Caco-2 (cell line): ENCODE measurements at regions not wholly inside any gene's neighbourhood (a gene's known extent, or its start where the extent isn't known, plus 50 kb on each side); places are given as distances from the start of the nearest gene placed in this dataset.

ENCODE experiments used
- BruUV-seq: library from RNA; stranded (reverse); fragments of 400-500 nt; replicated peaks from 2 replicates; lab custom pipeline; 2021; lab: Mats Ljungman, UMichigan
- CTCF ChIA-PET: fragments of 300-600 bp; sonication (Branson Sonifier 250); formaldehyde crosslinking; loops from one replicate; lab custom pipeline; 2022; ENCODE audit warnings: antibody characterized with exemption; lab: Charles Lee
- POLR2A ChIA-PET: fragments of 300-600 bp; sonication (Branson Sonifier 250); formaldehyde crosslinking; loops from one replicate; lab custom pipeline; 2022; ENCODE audit warnings: antibody characterized with exemption; lab: Charles Lee
- DNase-seq, 2 experiments: peaks; one replicate each; pipeline versions ENCODE4 v3.0.0 to v3.0.0-alpha.2; 2020 to 2022
- H3K27me3 ChIP-seq: replicated peaks from 2 replicates; pipeline ENCODE4 v1.6.0; 2011; ENCODE audit warnings: low read length; ENCODE audit not compliant: control insufficient read depth, insufficient read depth
- H3K36me3 ChIP-seq: 2 replicates; pipeline ENCODE4 v1.5.1; 2011; ENCODE audit warnings: low read length; ENCODE audit not compliant: control insufficient read depth, insufficient read depth
- H3K4me1 ChIP-seq: fragments of 250-450 bp; sonication (Bioruptor Pico); 2 replicates; pipeline ENCODE4 v1.5.1; 2020; ENCODE audit warnings: mild to moderate bottlenecking
- H3K4me3 ChIP-seq: 2 replicates; pipeline ENCODE4 v1.5.1; 2011; ENCODE audit warnings: low read depth, mild to moderate bottlenecking, control low read depth, low read length
- H3K9me3 ChIP-seq: fragments of 250-450 bp; sonication (Bioruptor Pico); 2 replicates; pipeline ENCODE4 v1.5.1; 2020; ENCODE audit warnings: mild to moderate bottlenecking, moderate library complexity
- H3K27ac Mint-ChIP-seq: one replicate; pipeline ENCODE4 v1.8.0; 2022; ENCODE audit warnings: mixed read lengths; ENCODE audit not compliant: unreplicated experiment
- H3K27me3 Mint-ChIP-seq: one replicate; pipeline ENCODE4 v1.8.0; 2022; ENCODE audit warnings: mixed read lengths; ENCODE audit not compliant: insufficient read depth, unreplicated experiment
- H3K36me3 Mint-ChIP-seq: one replicate; pipeline ENCODE4 v1.8.0; 2022; ENCODE audit warnings: mild to moderate bottlenecking, mixed read lengths; ENCODE audit not compliant: insufficient read depth, unreplicated experiment
- H3K4me1 Mint-ChIP-seq: one replicate; pipeline ENCODE4 v1.8.0; 2022; ENCODE audit warnings: low read depth, mixed read lengths; ENCODE audit not compliant: unreplicated experiment
- H3K4me3 Mint-ChIP-seq: one replicate; pipeline ENCODE4 v1.8.0; 2022; ENCODE audit warnings: mild to moderate bottlenecking, moderate library complexity, mixed read lengths; ENCODE audit not compliant: unreplicated experiment
- H3K9me3 Mint-ChIP-seq: one replicate; pipeline ENCODE4 v1.8.0; 2022; ENCODE audit warnings: mixed read lengths; ENCODE audit not compliant: unreplicated experiment
- intact Hi-C: fragments of 100-400 bp; cut with micrococcal nuclease; formaldehyde crosslinking; loops from one replicate; pipeline ENCODE4 v1.10.0; 2022; ENCODE audit not compliant: unreplicated experiment
- TF ChIP-seq, protein P1 (sequence below), 2 experiments: fragments of 200-600 bp in 1 of 2; IDR thresholded peaks; 1 replicate in 1 of 2; 2 replicates in 1 of 2; pipeline versions ENCODE4 v1.5.1 to v1.8.0; 2011 to 2022; ENCODE audit warnings: antibody characterized with exemption in 1 of 2, control low read depth in 1 of 2, inconsistent platforms in 1 of 2, low read depth in 1 of 2, low read length in 1 of 2, mild to moderate bottlenecking in 1 of 2, moderate library complexity in 1 of 2; ENCODE audit not compliant: insufficient read depth in 1 of 2, severe bottlenecking in 1 of 2, unreplicated experiment in 1 of 2

DNA sequence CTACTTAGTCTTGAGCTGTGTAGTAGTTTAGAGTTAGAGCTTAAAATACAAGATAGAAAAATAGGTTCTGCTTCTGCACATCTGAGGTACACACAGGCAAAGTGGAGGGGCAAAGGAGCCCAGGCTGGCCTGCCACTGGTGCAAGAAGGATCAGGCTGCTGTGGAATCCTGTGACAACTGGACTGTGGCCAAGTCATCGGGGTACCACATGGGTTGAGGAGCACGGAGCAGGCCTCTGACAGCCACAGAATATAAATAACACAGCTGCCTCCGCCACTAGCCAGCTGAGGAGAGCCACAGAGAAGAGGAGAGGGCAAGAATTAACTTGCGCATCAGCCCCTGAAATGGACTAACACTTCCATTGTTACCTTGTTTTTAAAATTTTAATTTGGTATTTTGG, 206.0 kb upstream of the MARCKS start:
- Mint-ChIP-seq H3K9me3 (no peaks in the 10 kb centered on the region), H3K4me1 (peaks cover 35% of the 10 kb centered on the region), H3K27me3 (no peaks in the 10 kb centered on the region), H3K36me3 (no peaks in the 10 kb centered on the region), H3K4me3 (no peak overlapping the region), H3K27ac (peak overlapping the region; percentile 86)
- ChIA-PET POLR2A (no interaction called here), CTCF (no interaction called here)
- BruUV-seq = no TSS peak
- Histone ChIP-seq H3K4me3 (no peak overlapping the region), H3K27me3 (no peaks in the 10 kb centered on the region), H3K9me3 (no peaks in the 10 kb centered on the region), H3K4me1 (peaks cover 7% of the 10 kb centered on the region), H3K36me3 (no peaks in the 10 kb centered on the region)
- intact Hi-C loops = no loop called here
- DNase-seq = no peak
- TF ChIP-seq, protein P1, sequence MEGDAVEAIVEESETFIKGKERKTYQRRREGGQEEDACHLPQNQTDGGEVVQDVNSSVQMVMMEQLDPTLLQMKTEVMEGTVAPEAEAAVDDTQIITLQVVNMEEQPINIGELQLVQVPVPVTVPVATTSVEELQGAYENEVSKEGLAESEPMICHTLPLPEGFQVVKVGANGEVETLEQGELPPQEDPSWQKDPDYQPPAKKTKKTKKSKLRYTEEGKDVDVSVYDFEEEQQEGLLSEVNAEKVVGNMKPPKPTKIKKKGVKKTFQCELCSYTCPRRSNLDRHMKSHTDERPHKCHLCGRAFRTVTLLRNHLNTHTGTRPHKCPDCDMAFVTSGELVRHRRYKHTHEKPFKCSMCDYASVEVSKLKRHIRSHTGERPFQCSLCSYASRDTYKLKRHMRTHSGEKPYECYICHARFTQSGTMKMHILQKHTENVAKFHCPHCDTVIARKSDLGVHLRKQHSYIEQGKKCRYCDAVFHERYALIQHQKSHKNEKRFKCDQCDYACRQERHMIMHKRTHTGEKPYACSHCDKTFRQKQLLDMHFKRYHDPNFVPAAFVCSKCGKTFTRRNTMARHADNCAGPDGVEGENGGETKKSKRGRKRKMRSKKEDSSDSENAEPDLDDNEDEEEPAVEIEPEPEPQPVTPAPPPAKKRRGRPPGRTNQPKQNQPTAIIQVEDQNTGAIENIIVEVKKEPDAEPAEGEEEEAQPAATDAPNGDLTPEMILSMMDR (IDR thresholded peaks at IDR 0.05; ENCODE audit: insufficient read depth in 1 of 2, low read depth in 1 of 2, low read length in 1 of 2, severe bottlenecking in 1 of 2, unreplicated experiment in 1 of 2) = no peak

DNA sequence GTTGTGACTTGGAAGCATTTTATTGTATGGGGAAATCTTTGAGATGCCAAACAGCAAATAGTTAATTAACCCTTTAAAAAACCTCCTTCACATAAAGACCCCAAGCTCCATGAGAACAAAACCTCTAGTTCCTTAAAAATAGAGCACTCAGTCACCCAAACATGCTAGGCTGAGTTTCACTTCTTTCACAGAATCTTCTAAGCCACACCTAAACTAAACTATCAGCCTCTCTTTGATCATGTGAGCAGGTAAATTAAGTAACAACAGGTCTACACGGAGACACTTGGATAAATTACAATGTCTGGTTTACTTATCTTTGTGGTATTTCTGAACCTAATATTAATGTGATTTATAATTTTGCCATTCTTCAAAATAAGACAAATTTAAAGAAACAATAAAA, 205.2 kb upstream of the MARCKS start:
- no peaks in the 10 kb centered on the region for H3K27me3 Mint-ChIP-seq
- Histone ChIP-seq H3K9me3 (no peaks in the 10 kb centered on the region), H3K4me1 (peaks cover 6% of the 10 kb centered on the region; the same call in 1 of the 2 replicates), H3K27me3 (no peaks in the 10 kb centered on the region), H3K36me3 (no peaks in the 10 kb centered on the region), H3K4me3 (no peak overlapping the region)
- H3K36me3 Mint-ChIP-seq = no peaks in the 10 kb centered on the region
- H3K9me3 Mint-ChIP-seq = no peaks in the 10 kb centered on the region
- H3K4me1 Mint-ChIP-seq = peaks cover 35% of the 10 kb centered on the region
- TF ChIP-seq, protein P1 (IDR thresholded peaks at IDR 0.05; ENCODE audit: insufficient read depth in 1 of 2, low read depth in 1 of 2, low read length in 1 of 2, severe bottlenecking in 1 of 2, unreplicated experiment in 1 of 2) = no peak
- no peak overlapping the region for H3K4me3 Mint-ChIP-seq
- no peak overlapping the region for H3K27ac Mint-ChIP-seq
- intact Hi-C loops = no loop called here
- no peak for DNase-seq
- ChIA-PET CTCF (no interaction called here), POLR2A (no interaction called here)
- no TSS peak for BruUV-seq

DNA sequence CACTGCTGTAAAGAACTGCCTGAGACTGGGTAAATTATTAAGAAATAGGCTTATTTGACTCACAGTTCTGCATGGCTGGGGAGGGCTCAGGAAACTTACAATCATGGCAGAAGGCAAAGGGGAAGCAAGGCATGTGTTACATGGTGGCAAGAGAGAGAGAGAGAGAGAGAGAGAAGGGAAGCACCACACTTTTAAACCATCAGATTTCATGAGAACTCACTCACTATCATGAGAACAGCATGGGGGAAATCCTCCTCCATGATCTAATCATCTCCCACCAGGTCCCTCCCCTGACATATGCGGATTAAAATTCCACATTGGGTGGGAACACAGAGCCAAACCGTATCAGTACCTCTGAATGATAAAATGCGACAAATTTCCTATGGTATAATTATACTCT, 203.9 kb upstream of the MARCKS start:
- Mint-ChIP-seq H3K4me1 (peaks cover 29% of the 10 kb centered on the region), H3K9me3 (no peaks in the 10 kb centered on the region), H3K36me3 (no peaks in the 10 kb centered on the region), H3K4me3 (no peak overlapping the region), H3K27ac (no peak overlapping the region), H3K27me3 (no peaks in the 10 kb centered on the region)
- Histone ChIP-seq H3K4me3 (no peak overlapping the region), H3K36me3 (no peaks in the 10 kb centered on the region), H3K9me3 (no peaks in the 10 kb centered on the region), H3K4me1 (peaks cover 6% of the 10 kb centered on the region; the same call in 1 of the 2 replicates), H3K27me3 (no peaks in the 10 kb centered on the region)
- POLR2A ChIA-PET = no interaction called here
- intact Hi-C loops = no loop called here
- TF ChIP-seq, protein P1 (IDR thresholded peaks at IDR 0.05; ENCODE audit: insufficient read depth in 1 of 2, low read depth in 1 of 2, low read length in 1 of 2, severe bottlenecking in 1 of 2, unreplicated experiment in 1 of 2) = no peak
- BruUV-seq = no TSS peak
- CTCF ChIA-PET = no interaction called here
- DNase-seq = no peak
